ENCODE measurements at regions not wholly inside any gene's neighbourhood (a gene's known extent, or its start where the extent isn't known, plus 50 kb on each side); places are given as distances from the start of the nearest gene placed in this dataset.

GRCh38 chr5:25387953-25388352 is 743.2 kb upstream of the CDH10 start:
- TF ChIP-seq POLR2A (IDR thresholded peaks at IDR 0.05; ENCODE audit: low read length) (no peak), GATA1 (IDR thresholded peaks at IDR 0.05; ENCODE audit: low read depth, low read length) (no peak)

Measured in erythroblast (primary cell).